CD4-positive, alpha-beta T cell treated with Interleukin-6 for 4 hours (primary cell): ENCODE measurements at regions not wholly inside any gene's neighbourhood (a gene's known extent, or its start where the extent isn't known, plus 50 kb on each side); places are given as distances from the start of the nearest gene placed in this dataset.
"Not testable (repeated sequence)": the region's sequence is repeated elsewhere in the genome, so short reads cannot be mapped to it uniquely, and the experiment has no call there.

Source experiments
- DNase-seq: peaks from one replicate; pipeline ENCODE4 v3.0.0-alpha.2; 2020; ENCODE audit warnings: mixed read lengths

GRCh38 chr6:25127076-25127837, 151.9 kb upstream of the CARMIL1 start:
- no peak for DNase-seq

DNA sequence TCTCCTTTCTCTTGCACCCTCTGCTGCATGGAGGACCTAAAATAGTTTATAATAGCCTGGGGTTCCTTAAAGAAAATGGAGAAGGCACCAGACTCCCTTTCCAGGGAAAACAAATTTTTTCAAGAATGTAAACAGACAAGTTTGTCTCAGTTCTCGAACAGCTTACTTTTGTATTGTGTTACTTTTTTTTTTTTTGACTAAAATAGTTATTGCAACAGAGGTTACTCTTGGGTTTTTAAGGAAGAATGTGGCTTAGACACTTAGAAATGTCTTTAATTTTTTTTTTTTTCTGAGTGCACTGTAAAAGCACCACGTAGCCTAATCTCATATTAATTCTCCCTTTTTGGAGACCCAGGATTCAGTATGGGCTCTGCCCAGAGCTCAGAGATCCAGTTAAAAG, 148.7 kb upstream of the CARMIL1 start:
- DNase-seq = no peak

DNA sequence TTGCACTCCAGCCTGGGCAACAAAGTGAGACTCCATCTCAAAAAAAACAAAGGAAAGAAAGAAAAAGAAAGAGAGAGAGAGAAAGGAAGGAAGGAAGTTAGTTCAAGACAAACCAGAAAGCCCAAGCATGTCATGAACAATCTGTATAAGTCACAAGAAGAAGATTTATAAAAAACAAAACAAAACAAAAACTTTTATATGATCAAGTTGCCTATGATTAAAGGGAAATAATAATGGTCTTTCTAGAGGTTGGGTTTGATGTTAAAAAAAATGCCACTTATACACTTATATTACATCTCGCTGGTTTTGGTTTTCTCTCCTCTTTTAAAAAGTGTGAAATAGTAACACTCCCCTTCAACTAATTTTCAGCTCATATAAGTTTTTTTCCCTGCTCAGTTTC, 146.2 kb upstream of the CARMIL1 start:
- DNase-seq = no peak

DNA sequence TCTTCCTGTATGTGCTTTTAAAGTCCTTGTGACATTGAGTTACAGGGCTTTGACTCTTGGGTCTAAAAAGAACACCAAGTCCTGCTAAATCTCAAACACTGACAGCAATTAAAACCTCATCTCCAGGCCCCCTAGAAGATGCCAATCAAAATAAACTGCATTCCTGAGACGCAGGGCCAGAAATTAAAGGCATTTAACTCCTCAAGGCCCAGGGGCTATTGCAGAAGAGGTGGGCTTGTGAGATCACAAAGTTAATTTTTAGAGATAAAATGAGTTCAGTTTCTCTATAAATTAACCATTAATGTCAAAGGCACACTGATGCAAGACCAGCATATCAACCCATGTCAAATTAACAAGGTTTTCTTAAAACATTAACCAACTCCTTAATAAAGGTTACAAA, 145.6 kb upstream of the CARMIL1 start:
- DNase-seq = no peak

DNA sequence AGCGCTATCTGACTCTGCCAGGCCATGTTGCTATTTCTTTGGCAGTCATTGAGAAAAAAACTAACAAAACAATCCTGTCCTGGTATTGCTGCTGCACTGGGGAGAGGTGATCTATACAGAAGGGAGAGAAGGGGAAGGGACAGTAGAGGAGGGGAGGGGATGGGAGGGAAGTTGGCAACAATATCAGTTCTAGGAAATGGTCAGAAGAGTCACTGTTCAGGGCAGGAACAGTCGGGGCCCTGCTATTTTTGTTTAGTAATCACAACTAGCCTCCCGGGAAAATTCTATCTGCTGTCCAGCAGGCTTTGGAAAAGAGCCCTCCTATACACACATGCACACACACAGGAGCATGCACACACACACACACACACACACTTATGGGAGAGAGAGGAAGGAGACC, 142.3 kb upstream of the CARMIL1 start:
- DNase-seq = peak; percentile 16

- DNase-seq = peak; percentile 15
Measured at GRCh38 chr6:25137480-25137879, 141.7 kb upstream of the CARMIL1 start.

- DNase-seq = no peak
Measured at GRCh38 chr6:25137916-25138232, 141.3 kb upstream of the CARMIL1 start.

GRCh38 chr6:25138233-25138933, 140.8 kb upstream of the CARMIL1 start:
- DNase-seq = peak; percentile 67

GRCh38 chr6:25138934-25139415, 140.2 kb upstream of the CARMIL1 start:
- DNase-seq = no peak

DNA sequence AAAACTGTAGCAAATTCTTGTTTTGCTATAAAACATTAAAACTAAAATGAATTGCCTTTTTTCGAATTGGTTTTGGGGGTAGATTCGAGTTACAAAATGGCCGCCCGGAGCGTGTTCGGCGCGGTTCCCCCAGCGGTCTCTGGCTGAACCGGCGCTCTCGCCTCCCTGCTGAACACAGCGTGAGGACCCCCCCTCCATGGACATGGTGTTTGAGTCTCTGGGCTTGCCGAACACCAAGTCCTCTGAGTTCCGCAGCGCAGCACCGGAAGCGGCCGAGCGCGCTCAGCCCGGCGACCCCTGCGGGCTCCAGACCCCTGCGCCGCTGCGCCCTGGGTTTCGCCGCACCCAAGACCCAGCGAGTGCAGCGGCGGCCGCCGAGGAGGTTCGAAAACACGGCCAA, 139.6 kb upstream of the CARMIL1 start:
- DNase-seq = not testable (repeated sequence)

DNA sequence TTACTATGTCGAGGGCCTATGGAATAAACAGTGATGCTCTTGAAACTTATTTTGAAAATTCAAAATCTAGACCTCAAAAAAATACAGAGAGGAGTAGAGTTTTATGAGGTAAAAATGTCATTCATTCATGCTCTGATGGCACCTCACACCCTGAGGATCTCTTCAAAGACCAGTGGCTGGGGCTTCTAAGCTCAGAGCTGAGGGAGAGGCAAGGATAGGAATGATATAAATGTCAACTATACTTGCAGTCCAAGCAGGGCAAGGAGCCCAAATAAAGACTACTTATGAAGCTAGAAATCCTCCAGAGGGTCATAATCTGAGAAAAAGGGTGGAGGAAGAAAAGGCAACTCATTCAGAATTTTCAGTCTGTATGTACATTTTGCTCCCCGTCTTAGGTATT, 136.7 kb upstream of the CARMIL1 start:
- no peak for DNase-seq

DNA sequence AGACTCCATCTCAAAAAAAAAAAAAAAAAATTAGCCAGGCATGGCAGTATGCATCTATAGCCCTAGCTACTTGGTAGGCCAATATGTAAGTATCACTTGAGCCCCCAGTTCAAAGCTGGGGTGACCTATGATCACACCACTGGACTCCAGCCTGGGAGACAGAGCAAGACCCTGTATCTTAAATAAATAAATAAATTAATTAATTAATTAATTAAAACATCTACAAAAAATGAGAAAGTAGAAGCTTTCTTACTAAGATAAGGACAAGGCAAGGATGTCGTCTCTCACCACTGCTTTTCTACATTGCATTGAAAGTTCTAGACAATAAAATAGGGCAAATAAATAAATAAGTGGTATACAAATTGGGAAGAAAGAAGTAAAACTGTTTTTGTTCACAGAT, 134.3 kb upstream of the CARMIL1 start:
- DNase-seq = no peak

DNA sequence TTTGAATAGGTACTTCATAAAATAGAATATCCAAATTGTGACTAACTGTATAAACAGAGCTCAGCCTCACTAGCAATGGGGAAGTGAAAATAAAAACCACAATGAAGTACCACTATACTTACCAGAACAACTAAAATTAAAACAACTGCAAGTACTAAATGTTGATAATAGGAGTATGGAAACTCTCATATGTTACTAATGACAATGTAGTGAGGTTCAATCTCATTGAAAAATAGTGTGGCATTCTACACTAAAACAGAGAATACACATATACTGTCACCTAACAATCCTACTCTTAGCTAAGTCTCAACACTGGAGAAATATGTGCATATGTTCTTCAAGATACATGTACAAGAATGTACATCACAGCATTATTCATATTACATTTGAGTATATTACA, 132.0 kb upstream of the CARMIL1 start:
- DNase-seq = no peak

DNA sequence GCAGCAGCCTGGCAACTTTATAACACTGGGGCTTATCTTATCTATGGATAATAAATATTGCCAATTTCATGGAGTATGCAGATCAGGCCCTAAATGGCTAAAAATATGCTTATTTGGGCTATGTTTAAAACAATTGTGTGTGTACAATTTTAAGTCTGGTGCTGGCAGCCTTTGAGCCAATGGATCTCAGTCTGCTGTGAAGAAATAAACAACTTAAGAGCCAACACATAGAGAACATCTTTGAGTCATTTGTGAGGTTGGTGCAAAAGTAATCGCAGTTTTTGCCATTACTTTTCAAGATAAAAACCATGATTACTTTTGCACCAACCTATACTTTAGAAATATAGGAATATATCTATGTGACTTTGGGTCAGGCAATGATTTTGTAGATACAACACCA, 129.1 kb upstream of the CARMIL1 start:
- DNase-seq = no peak

GRCh38 chr6:25150863-25151262, 128.3 kb upstream of the CARMIL1 start:
- no peak for DNase-seq

DNA sequence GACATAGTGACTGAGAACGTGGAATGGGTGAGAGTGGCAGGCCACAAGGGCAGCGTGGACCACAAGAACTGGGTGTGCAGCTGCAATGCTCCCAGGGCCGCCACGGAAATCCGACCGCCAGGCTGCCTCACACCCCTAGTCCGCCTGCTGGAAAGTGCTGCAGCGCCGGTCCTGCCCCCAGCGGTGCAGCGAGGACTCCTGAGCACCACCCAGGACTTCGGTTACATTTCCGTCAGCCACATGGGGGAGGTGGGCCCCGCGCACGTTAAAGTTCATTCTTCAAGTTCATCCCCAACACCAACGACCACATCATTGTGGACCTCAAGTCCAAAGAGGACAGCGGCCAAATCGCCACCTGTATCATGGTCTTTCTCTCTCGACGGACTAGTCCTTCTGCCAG, 126.1 kb upstream of the CARMIL1 start:
- DNase-seq = no peak

- DNase-seq = no peak
Measured at GRCh38 chr6:25154034-25154596, 125.1 kb upstream of the CARMIL1 start.

DNA sequence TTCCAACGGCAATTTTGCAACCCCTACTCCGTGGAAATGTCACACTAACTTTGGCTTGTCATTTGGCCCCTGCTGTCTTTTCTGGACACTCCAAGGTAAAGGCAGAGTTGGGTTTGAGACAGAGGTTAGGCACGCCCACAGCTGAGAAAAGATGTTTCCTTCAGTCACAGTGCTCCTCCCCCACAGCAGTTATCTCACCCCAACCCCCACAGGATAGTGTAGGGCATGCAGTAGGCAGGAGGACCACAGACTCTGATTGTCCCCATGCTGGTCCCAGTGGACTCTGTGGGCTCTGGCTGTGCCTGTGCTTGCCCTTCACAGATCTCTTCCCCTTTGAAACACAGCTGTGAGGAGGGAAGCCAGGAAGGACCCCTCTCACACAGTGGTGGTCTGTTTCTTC, 124.0 kb upstream of the CARMIL1 start:
- no peak for DNase-seq

DNA sequence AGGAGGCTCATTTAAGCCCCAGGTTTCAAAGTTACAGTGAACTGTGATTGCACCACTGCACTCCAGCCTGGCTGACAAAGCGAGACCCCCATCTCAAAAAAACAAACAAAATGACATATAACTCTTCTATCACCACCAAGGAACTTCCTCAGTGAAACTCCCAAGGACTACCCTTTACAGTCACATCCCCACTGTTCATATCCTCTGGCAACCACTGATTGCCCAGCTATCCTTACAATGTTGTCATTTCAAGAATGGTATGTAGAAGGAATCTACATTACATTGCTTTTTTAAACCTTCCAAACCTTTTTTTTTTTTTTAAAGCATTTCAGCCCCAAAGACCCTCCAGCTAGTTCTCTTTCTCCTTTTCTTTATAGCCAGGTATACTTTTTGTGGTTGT, 123.1 kb upstream of the CARMIL1 start:
- DNase-seq = no peak

- no peak for DNase-seq
Measured at GRCh38 chr6:25157183-25157582, 122.0 kb upstream of the CARMIL1 start.

DNA sequence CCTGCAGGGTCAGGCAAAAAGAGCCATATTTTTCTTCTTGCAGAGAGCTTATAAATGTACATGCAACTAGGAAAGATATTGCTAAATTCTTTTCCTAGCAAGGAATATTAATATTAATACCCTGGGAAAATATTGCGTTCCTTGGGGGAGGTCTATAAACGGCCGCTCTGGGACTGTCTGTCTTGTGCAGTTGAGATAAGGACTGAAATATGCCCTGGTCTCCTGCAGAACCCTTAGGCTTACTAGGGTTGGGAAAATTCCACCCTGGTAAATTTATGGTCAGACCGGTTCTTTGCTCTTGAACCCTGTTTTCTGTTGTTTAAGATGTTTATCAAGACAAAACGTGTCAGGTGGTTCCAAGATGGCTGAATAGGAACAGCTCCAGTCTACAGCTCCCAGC, 121.3 kb upstream of the CARMIL1 start:
- no peak for DNase-seq

DNA sequence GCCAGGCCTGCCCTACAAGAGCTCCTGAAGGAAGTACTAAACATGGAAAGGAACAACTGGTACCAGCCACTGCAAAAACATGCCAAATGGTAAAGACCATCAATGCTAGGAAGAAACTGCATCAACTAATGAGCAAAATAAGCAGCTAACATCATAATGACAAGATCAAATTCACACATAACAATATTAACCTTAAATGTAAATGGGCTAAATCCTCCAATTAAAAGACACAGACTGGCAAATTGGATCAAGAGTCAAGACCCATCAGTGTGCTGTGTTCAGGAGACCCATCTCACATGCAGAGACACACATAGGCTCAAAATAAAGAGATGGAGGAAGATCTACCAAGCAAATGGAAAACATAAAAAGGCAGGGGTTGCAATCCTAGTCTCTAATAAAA, 119.0 kb upstream of the CARMIL1 start:
- not testable (repeated sequence) for DNase-seq

DNA sequence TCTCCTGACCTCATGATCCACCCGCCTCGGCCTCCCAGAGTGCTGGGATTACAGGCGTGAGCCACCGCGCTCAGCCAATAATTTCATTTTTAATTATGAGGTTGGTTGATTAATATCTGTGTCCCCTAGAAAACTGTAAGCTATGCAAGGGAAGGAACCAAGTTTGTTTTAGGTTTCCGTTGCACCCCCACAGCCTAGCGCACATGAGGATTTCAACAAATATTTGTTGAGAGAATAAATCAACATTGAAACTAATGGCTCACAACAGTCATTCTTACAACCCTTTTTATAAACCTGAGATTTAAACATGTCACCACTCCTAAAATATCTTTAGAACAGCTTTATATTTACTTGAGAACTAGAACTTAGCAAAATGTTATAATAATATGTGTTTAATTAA, 114.0 kb upstream of the CARMIL1 start:
- DNase-seq = no peak

DNA sequence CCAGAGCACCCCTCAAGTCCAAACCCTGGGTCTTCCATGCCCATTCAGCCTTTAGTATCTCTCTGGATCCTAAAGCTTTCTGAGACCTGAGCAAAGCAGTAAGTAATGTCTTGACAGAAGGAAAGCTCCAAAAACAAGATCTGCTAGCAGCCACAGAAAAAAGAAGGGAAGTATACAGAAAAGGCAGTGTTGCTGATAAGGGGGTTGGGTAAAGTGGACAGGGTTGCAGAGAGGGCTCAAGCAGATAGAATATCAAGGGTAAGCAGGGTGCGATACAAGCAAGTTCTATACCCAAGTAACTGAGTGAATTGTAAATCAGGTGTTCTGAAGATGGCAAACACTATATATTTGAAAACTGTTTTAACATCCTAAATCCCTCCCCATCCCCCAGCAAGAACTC, 113.4 kb upstream of the CARMIL1 start:
- DNase-seq = no peak
